EH (cell line): ENCODE measurements at regions not wholly inside any gene's neighbourhood (a gene's known extent, or its start where the extent isn't known, plus 50 kb on each side); places are given as distances from the start of the nearest gene placed in this dataset.
"Not testable (repeated sequence)": the region's sequence is repeated elsewhere in the genome, so short reads cannot be mapped to it uniquely, and the experiment has no call there.

Source experiments
- DNase-seq: peaks from one replicate; pipeline ENCODE4 v3.0.0-alpha.2; 2015; ENCODE audit warnings: low read depth

DNA sequence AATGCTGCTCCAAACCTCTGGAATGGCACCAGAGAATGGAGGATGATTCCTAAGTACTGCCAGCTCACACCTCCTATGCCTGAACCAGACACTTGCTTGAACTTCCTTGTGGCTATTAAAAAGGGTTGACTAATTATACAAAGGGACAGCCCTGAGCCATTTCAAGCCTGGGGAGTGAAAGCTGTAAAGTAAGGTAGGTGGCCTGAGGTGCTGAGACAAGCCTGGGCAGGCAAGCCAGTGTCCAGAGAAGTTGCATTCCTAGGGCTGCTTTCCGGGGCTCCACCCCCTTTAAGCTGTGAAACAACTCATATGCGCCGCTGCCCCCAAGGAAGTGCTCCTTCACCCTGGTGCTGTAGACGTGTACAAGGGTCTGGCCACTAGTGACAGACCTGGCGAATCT is 79.9 kb upstream of the SLC1A3 start:
- DNase-seq: no peak

DNA sequence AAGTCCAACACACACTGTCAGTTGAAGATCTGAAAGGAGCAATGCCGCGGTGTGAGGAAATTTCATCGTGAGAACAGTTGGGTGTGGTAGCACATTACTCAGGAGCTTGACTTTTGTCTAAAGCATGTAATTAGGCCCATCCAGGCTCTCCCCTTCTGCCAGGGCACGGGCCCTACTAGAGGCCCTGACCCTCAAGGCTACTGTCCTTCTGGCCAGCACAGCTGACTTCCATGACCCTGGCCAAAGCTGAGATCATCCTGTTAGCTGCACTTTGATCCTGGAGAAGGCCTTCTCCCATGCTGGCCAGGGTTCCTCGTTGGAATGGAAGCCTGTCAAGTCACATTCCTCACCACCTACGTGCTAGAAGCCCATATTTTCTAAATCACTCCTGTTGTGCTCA is 77.8 kb upstream of the SLC1A3 start:
- DNase-seq: no peak

DNA sequence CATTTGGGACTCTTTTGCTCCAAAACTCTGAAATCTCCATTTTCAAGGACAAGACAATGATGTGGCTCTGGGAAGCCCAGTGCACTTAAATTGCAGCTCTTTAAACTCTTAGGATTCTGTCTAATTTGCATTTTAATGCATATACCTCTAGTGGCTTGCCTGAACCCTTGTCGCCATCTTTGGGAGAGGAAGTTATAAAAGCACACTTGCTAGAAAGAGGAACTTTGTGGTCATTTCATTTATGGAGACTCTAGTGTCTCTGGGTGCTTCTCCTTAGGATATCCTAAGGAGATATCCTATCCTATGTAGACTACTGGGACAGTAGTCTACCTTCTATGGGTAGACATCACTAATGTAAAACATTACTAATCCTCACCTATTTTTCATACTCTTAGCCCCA is 77.3 kb upstream of the SLC1A3 start:
- no peak for DNase-seq

DNA sequence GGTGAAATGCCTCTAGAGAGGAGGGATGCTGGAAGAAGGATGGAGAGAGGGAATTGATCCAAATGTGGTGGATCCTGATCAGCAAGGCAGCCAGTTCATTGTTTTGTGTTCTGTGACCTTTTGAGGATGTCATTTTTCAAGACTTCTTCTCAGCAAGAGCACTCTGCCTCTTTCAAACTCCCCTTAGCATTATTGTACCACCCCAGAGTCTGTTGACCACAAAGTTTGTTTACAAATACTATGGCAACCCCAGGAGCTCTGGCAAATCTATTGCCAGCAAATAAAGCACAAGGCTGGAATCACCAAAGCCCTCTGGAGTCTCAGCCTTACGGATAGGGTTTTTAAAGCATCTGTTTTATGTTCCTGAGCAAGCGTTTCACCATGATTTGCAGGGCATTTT is 76.2 kb upstream of the SLC1A3 start:
- DNase-seq: no peak

DNA sequence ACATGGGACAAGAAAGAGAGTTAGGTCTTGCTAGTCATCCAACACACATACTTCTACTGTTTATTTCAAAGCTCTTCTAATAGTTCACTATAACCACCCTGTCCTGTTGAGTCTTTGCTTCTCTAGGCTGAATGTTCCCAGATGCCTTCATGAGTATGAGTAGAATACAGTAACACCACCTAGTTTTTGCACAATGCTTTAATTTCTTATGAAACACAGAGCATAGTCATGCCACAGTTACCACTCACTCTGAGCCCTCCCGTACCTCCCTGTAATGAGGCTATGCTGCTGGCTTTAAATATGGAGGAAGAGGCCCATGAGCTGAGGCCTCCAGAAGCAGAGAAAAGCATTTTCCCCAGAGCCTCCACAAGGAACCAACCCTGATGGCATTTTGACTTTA is 75.0 kb upstream of the SLC1A3 start:
- no peak for DNase-seq

DNA sequence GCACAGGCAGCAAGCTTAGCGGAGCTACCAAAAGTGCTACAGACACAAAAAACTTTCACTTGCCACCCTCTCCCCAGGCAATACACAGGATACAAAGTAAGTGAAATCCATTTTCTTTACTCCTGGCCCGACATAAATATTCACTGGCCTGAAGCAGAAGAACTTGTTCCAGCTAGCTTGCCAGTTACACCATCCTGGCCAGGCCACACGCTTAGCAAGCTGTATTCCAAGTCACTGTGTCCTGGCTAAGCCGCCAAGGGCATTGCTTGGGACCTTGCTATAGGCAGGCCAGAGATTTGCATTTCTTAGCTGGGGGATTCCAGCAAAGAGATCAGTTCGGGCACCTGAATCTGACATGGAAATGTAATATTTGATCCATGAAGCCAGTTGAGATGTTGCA is 71.0 kb upstream of the SLC1A3 start:
- DNase-seq: no peak

DNA sequence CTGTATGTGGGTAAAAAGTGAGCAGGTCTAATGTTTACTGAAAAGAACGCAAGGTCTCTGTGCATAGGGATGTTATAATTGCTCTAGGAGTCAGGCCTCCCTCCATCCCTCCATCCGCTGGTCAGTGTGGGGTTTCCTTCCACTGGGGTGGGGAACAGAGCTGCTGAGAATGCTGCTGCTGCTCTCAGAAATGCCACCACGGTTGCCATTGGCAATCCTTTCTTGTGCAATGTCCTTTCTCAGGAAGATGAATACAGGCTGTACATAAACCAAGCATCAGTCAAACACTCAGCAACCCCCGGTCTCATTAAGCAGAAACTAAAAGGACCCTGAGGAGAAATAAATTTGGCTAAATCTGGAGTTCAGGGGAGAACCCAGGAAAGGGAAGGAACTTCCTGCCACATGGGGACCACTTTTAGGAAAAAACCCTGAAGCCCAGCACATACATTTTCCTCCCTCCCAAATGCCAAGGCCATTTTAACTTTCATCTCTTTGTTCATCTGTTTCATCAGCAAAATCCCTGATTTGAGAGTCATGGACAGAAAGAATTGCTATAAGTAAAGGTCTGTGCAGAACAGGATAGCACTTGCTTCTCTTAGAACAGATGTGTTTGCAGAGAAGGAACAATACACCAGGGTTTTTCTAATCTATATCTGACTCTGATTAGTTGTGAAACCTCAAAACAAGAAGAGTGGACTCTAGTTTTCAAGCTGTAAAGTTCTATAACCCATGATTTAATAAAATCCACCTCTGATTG is 70.4 kb upstream of the SLC1A3 start:
- no peak for DNase-seq

DNA sequence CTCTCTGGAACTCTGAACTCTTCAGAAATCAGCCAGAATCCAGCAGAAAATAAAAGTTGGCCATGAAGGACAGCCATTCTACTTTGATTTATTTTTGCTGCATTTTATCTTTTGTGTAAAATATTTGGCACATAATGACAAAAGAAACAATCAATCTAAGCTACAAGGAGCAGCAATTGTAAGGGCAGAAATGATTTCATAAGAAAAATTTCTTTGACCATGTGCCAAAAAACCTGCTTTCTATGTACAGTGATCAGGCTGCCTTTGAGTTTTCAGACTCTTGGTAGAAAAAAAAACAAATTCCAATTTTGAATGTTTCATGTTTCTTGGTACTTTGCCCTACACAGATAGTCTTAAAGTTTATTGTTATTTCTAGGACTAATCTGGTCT is 69.8 kb upstream of the SLC1A3 start:
- no peak for DNase-seq

DNA sequence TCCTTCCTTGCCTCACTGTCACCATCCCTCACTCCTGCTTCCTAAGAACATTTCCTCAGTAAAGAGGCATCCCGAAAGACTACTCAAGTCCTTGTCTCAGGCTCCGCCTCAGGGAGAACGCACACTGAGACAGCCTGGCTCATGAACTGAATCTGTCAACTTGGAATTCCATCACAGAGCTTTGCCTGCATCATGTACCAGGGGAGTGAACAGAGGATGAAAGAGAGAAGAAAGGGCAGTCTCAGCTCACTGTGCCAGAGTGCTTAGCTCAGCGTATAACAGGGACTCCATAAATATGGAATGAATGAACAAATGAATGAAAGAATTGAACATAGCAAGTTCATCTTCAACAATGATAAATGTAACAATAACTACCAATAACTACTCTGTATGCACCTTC is 68.7 kb upstream of the SLC1A3 start:
- DNase-seq: no peak

DNA sequence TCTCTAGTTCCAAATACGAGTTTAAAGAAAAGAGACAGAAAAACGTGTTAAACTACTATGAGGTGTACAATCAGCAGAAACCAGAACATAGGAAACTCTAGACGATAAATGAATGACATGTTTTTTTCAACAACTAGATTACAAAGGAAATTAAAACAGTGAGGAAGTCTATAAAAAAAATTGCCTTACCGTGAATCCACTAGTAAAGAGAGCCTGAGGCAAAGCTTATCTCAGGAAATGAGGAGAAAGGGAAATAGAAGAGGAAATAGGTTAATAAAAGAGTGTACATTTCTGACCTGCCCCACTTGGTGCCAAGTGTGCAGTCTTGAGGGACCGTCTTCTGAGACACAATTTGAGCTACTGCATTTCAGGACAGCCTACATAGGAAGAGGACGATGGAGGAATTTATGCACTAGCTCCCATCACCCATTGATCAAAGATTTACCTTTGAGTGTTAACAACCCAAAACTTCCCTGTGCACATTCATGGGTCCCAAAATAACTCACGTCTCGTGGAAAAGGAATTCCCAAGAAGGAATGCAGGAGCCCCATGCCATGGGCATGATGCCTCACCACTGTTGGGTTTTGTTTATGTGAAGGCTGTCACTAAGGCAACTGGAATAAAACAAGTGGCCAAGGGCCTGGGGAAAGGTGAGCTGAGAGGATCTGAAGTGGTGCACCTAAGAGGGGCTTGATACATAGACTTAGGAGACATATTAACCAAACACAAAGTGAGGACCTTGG is 53.6 kb upstream of the SLC1A3 start:
- no peak for DNase-seq

DNA sequence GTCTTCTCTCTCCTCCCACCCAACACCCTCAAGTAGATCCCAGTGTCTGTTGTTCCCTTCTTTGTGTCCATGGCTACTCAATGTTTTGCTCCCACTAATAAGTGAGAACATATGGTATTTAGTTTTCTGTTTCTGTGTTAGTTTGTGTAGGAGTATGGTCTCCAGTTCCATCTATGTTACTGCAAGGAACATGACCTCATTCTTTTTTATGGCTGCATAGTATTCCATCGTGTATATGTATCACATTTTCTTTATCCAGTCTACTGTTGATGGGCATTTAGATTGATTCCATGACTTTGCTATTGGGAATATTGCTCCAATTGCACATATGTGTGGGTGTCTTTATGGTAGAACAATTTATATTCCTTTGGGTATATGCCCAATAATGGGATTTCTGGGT is 51.4 kb upstream of the SLC1A3 start:
- not testable (repeated sequence) for DNase-seq
